Ramos (cell line): ENCODE measurements at regions not wholly inside any gene's neighbourhood (a gene's known extent, or its start where the extent isn't known, plus 50 kb on each side); places are given as distances from the start of the nearest gene placed in this dataset.

Experiments
- in situ Hi-C: fragments of 300-500 bp; cut with MboI; formaldehyde crosslinking; loops from one replicate; pipeline ENCODE4 v1.14.3; 2022; ENCODE audit warnings: low sequenced_read_pairs; ENCODE audit not compliant: unreplicated experiment

DNA sequence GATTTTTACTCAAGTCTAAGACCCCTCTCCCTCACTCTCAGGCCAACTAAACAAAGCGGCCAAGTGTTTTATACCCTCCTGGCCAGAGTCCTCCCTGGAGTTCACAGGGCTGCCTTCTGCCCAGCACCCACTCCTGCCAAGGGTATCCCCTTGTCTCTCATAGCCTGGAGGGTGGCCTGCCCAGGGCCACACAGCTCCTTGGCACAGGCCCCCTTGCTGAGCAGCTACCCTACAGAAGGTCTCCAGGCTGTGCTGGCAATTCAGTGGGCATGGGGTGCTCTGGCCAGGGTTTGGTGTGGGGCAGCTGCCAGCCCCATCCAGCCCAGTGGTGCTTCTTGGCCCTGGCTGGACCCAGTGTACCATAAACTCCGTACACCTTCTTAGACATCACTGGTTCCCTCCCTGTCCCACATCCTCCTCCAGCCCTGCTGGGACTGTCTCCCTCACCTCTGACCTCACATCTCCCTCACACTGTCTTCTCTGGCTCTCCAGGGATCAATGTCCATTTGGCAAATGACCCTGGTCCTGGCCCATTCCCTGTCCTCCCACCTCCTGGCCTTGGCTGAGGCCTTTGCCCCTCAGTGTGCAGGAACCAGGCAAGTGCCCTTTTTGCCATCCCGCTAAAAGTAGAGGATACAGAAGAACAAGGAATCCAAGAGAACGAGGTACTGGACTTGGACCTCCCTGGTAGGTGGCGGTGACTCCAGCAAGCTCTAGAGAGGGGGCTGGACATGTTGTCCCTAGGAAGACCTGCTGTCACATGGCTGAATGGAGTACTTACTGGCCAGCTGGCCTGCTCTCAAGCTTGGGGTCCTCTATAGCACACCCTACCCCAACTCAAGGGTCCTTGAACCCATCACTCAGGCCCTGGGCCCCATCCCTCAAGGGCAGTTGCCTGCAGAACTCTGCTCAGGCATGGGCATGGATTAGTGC is 50.0 kb upstream of the TRPM1 start:
- in situ Hi-C loops: no loop called here

DNA sequence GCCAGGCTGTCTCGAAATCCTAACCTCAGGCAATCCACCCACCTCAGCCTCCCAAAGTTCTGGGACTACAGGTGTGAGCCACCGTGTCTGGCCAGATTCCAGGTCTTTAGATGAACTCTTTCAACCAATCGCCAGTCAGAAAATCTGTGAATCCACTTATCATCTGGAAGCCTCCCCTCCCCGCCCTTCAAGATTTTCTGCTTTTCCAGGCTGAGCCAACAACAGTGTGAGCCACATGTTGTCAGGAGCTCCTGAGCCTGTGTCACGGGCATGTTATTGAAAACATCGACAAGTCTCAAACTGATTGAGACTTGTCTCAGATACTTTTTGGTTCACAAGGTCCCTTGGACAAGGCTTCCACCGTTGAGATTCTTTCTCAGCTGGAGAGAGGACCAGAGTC is 52.0 kb upstream of the TRPM1 start:
- in situ Hi-C loops: no loop called here

DNA sequence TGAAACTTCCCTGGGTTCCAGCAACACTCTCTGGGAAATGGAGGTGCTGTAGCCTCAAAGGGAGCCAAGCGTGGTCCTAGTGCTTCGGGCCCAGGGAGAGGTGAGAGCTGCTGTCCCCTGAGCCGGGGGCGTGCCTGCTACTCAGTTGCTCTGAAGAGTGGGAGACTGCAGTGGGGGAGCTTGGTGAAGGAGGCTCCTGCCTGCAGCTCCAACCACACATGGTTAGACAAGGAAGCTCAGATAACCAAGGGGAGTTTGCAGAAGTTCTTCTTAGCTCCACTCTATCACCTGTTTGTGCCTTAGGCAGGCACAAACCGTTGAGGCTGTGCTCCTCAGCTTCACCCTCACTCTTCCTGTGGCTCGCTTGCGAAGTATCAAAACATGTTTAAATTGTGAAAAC is 53.6 kb upstream of the TRPM1 start:
- in situ Hi-C loops: no loop called here

DNA sequence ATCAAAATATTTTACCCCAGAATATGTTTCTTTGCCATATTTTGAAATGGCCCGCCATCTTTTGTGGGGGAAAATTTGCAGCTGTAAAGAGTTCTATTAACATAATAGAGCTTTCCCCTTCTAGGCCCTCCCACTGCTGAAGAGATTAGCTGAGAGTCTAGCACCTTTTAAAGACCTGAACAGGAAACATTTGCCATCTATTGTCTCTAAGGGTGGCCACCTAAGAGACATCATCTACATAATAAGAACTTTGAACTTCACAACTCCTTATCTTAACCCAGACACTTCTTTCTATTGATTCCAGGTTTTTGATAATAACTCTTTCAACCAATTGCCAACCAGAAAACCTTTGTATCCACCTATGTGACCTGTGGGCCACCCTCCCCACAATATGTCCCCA is 54.7 kb upstream of the TRPM1 start:
- in situ Hi-C loops: no loop called here

DNA sequence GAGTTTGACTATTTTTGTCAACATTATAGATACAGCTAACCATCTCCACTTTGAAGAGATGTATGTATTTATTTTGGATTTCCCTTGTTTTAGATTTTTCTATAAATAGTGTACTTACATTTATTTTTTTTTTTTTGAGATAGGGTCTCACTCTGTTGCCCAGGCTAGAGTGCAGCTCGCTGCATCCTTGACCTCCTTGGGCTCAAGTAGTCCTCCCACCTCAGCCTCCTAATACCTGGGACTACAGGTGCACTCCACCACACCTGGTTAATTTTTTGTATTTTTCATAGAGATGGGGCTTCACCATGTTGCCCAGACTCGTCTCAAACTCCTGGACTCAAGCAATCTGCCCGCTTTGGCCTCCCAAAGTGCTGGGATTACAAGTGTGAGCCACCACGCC is 55.3 kb upstream of the TRPM1 start:
- in situ Hi-C loops: no loop called here

DNA sequence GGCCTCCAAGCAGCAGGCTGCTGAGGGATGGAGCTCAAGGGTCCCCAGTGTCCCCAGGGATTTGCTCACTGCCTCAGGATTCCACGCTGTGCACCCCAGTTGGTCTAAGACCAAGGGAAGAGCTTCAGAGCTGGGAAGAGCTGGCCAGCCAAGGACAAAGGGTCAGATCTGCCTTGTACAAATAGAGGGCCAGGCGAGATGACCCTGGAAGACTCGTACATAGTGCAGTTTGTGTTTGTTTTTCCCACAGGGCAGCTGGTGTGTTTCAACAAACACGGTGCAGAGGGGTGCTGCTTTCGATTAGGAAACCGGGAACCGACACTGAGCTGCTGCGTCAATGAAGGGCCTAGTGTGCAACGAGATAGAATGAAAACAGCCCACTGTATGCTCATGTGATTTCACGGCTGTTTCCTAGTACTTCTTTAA is 56.1 kb upstream of the TRPM1 start:
- in situ Hi-C loops: no loop called here

DNA sequence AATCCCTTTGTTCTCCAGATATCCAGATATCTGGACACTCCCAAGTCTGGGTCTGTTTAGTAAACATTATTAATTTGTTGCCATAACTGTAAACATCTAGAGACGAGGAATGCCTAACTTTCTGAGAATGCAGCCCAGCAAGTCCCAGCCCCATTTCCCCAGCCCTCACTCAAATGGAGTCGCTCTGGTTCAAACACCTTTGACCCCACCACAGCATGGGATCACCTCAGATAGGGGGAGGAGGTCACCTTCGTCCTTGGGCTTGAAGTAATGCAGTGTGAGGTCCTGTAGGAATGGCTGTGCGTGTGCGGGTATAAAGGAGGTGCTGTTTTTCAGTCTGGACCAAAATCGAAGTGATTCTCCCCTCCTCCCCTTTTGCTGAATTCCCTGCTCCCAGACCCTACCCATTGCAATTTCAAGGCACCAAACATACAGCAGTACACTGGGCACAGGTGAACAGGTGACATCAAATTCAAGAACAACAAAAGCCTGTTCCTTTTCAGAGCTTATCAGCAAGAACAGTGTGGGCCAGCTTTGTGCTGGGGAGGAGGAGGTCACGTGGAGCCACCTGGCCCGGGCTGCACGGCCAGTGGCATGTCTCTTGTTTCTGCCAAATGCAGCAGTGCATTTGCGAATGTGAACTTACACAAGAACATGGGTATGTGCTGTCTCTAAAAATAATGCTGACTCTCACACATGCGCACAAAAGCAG is 57.5 kb upstream of the TRPM1 start:
- in situ Hi-C loops: no loop called here

DNA sequence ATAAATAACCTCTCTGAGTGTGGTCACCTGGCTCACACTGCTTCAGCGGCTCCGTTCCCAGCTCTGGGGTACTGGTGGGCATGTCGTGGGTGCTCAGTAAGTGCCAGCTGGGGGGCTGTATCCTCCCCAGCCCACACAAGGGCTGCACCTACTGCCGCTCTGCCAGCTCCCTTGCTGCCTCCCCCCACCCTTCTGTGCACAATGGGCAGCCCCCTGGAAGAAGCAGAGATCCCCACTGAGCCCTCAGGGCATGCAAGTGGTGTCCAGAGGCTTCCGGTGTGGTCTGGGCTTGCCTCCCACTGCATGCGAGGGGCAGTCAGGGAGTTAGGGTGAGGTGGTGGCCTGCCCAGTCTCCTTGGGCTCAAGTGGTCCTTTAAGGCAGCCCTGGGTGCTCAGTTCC is 58.3 kb upstream of the TRPM1 start:
- in situ Hi-C loops: loop anchor here (5.0 kb wide), 1 partner anchor 48 kb away; no protein-coding TSS in a partner anchor

DNA sequence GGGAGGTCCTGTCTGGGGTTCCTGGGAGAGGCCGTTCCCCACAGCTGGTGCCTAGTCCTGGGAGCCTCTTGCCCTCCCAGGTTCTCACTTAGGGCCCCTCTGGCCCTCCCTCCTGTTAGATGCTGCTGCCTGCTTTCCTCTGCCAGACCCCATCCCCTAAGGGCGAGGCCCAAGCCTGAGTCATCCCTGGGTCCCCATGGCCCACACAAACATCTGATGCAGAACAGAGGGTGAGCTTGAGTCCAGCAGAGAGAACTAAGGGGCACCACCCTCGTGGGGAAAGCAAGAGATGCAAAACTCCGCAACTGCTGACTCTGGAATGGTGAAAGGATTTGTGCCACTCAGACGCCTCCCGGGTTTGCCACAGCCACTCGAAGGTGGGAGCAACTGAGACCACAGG is 58.8 kb upstream of the TRPM1 start:
- in situ Hi-C loops: loop anchor here (5.0 kb wide), 1 partner anchor 48 kb away; no protein-coding TSS in a partner anchor

DNA sequence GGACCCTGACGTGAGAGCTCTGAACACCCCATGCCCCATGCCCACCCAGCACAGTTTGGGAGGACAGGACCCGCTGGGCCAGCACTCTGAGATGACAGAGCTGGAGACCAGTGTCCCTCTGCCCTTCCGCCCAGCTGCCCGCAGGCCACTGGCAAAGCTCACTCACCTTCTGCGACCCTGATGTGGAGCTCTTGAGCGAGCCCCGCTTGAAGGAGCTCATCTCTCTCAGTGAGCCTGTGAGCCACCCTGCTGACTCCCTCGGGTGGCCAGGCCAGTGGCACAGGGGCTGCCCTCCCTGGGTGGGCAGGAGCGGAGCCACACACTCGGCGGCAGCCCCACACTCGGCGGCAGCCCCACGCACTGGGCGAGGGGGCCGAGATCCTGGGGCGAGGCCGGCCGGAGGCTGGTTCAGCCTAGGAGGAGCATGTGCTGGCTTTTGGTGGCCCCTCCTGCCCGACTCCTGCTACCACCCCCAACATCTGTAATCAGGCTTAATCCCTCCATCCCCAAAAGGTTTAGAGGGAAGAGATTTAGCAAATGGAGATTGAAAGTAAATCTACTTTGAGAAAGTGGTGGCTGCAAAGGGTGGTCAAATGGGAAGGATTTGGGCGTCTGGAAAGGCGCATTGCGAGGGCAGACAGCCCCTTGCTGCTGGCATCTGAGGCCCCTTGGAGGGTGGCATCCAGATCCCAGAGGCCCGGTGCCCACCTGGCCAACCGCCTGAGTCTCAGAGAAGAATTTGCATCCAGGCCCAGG is 59.4 kb upstream of the TRPM1 start:
- in situ Hi-C loops: loop anchor here (5.0 kb wide), 1 partner anchor 49 kb away; no protein-coding TSS in a partner anchor

DNA sequence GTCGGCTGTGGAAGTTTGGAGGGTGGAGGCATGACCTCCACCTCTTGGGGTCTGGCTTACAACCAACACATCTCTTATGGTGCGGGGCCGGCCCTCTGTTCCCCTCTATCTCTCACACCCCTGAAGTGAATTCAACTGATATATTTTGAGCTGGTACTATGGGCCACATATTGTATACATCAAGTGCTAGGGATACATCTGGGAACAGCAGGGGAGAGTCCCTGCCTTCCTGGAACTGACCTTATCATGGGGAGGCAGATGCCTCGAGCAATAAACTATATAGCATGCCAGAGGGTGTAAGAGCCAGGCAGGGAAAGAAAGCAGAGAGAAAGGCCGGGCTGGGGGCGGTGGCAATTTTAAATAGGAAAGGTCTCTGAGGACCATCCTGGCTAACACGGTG is 60.4 kb upstream of the TRPM1 start:
- in situ Hi-C loops: loop anchor here (5.0 kb wide), 1 partner anchor 50 kb away; no protein-coding TSS in a partner anchor

DNA sequence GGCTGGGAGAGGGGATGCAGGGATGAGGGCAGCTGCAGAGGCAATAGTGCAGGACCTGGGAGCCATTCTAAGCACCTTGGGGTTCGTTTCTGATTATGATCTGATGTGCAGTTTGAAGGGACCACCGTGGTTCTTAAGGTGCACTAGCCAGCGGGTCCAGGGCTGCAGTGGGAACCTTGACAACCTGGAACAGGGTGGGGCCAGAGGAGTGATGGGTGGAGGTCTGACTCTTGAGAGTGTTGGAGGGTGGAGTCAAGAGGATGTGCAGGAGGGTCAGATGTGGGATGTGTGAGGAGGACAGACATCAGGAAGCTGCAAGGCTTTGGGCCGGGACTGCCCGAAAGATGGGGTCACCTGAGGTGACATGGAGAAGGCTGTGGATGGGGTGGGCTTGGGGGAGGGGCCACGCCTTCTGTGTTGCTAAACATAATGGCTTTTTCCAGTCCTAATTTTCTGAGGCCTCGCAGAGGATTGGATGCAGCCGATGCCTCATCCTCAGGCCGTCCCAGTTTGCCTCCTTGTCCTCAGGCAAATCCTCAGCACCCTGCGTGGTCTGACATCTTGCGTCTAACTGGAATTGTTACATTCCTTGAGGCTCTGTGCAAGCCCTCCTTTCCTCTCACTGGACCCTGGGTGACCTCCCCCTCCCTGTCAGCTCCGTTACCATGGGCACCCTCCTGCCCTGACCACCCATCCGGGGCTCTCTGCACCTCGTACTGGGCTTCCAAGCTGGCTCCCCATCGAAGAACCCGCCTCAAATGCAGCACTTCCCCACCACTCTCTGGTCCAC is 61.4 kb upstream of the TRPM1 start:
- in situ Hi-C loops: loop anchor here (5.0 kb wide), 1 partner anchor 51 kb away; no protein-coding TSS in a partner anchor

DNA sequence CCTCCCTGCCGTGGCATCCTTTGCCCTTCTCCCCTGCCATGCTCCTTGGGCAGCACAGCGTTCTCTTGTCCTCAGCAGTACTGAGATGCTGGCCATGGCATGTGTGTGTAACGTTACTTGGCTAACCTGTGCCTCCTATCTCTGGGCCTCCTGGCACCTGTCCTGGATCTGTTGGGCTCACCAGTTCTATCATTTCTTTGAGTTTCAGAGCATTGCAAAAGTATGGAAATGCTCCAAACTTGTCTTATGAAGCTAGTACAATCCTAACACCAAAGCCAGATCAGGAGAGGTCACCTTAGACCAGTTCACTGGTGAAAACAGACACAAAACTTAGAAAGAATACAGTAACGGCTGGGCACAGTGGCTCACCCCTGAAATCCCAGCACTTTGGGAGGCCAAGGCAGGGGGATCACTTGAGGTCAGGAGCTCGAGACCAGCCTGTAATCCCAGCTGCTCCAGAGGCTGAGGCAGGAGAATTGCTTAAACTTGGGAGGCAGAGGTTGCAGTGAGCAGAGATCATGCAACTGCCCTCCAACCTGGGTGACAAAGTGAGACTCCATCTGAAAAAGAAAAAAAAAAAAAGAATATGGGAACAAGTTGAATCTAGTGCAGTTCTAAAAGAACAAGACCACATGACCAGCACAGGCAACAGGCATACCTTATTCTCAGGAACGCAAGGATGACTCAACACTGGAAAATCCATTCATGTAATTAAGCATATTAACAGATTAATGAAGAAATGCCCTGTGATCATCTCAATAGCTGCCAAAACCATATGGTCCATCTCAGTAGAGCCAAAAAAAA is 62.4 kb upstream of the TRPM1 start:
- in situ Hi-C loops: loop anchor here (5.0 kb wide), 1 partner anchor 52 kb away; no protein-coding TSS in a partner anchor

DNA sequence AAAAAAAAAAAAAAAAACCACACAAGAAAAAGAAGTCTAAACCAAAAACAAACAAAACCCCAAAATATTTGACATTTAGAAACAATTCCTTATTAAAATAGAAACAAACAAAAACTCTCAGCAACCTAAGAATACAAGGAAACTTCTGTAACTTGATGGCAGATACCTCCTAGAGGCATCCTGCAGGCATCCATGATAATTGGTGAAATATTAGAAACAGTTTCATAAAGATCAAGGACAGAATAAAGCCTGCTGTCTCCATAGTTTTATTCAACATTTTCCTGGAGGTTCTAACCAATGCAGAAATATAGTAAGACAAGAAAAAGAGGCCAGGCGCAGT is 63.0 kb upstream of the TRPM1 start:
- in situ Hi-C loops: loop anchor here (5.0 kb wide), 1 partner anchor 52 kb away; no protein-coding TSS in a partner anchor

DNA sequence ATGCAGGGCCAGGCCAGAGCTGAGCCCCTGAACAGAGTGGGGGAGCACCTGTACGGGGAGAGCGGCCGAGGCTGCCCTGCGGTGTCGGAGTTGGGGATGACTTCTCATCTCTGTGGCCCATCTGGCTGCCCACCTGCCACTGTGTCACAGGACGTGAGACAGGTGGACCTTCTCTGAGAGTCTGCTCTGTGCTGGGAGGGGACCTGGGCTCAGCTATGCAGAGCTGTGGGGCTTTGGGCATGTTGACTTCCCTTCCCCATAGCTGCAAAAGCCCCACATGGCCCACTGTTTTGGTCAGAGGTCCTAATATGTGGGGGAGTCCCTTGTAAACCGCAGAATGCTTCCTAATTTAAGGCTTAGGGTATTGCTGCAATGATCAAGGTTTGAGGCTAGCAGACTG is 68.0 kb upstream of the TRPM1 start:
- in situ Hi-C loops: no loop called here

DNA sequence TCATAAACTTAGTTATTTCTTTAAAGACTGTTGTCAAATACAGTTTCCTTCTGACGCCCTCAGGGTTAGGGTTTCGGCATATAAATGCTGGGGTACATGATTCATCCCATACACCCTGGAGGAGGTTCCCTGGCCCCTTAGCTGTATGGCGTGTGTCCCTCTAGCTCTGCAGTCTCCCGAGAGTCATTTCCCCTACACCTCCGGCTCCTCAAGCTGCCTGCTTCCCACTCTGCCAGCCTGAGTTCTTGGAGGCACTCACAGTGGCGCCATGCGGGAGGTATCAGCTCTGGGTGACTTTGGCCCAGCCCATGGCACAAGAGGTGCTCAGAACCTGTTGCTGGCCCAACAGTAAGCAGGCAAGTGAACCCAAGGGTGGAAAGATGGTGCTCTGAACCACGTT is 70.2 kb upstream of the TRPM1 start:
- in situ Hi-C loops: no loop called here

DNA sequence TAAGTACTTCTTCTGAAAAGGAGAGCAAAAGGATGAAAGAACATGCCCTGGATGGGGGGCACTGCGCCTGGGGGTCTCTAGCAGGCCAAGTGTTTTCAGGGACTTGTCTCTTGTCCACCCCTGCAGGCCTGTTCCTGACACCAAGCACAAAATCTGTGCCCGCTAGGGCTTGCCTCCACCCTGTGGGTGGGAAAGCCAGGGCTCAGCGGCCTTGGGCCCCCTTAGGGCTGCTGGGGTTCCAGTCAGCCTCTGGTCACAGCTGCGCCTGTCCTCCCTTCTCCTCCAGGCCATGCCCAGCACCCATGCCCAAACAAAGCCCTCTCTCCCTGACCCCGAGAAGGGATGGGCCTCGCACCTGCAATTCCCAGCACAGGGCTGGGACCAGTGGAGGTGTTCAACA is 71.1 kb upstream of the TRPM1 start:
- in situ Hi-C loops: no loop called here

DNA sequence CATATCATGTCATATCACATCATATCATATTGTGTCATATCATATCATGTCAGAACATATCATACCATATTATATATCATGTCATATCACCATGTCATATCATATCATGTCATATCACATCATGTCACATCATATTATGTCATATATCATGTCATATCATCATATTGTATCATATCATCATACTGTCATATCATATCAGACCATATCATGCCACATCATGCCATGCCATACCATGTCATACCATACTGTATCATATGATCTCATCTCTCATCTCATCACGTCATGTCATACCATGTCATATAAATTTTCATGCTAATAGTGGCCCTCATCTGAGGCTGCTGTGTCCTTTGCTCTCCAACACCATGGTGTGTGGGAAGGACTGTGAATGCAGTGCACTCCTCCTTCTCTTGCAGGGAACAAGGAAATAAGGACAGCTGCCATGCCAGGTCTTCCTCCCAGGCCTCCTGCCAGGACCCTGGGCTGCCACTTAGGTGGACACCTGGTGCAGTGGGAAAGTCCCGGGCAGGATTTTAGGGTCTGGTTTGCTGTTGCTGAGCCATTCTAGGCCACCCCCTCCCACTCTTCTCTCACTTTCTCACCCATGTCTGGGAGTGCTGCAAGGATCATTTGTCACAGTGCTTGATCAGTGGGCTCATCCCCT is 72.4 kb upstream of the TRPM1 start:
- in situ Hi-C loops: no loop called here
